OCI-LY1 (cell line): ENCODE measurements at regions not wholly inside any gene's neighbourhood (a gene's known extent, or its start where the extent isn't known, plus 50 kb on each side); places are given as distances from the start of the nearest gene placed in this dataset.
"Not testable (repeated sequence)": the region's sequence is repeated elsewhere in the genome, so short reads cannot be mapped to it uniquely, and the experiment has no call there.

Experiments used
- EZH2 ChIP-seq: fragments of 200-600 bp; sonication (generic), shearing (Covaris generic); IDR thresholded peaks from 2 replicates; pipeline ENCODE4 v1.8.0; 2017; ENCODE audit warnings: borderline replicate concordance, mixed run types, mild to moderate bottlenecking, antibody characterized with exemption, low read length, moderate library complexity, mixed read lengths
- TF ChIP-seq, protein P1 (sequence below): fragments of 200-600 bp; sonication (generic), shearing (Covaris generic); IDR thresholded peaks from 2 replicates; pipeline ENCODE4 v1.5.1; 2017; ENCODE audit warnings: mild to moderate bottlenecking, antibody characterized with exemption, low read length, moderate library complexity, mixed read lengths

DNA sequence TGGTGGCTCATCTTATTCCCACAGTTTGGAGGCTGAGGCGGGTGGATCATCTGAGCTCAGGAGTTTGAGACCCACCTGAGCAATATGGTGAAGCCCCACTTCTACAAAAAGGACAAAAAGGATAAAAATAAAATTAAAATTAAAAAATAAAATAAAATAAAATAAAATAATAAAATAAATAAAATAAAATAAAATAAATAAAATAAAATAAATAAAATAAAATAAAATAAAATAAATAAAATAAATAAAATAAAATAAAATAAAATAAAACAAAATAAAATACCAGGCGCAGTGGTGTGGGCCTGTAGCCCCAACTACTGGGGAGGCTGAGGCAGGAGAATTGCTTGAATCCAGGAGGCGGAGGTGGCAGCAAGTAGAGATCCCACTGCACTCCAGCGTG, 1307.3 kb downstream of the PCDH9 start:
- TF ChIP-seq, protein P1, sequence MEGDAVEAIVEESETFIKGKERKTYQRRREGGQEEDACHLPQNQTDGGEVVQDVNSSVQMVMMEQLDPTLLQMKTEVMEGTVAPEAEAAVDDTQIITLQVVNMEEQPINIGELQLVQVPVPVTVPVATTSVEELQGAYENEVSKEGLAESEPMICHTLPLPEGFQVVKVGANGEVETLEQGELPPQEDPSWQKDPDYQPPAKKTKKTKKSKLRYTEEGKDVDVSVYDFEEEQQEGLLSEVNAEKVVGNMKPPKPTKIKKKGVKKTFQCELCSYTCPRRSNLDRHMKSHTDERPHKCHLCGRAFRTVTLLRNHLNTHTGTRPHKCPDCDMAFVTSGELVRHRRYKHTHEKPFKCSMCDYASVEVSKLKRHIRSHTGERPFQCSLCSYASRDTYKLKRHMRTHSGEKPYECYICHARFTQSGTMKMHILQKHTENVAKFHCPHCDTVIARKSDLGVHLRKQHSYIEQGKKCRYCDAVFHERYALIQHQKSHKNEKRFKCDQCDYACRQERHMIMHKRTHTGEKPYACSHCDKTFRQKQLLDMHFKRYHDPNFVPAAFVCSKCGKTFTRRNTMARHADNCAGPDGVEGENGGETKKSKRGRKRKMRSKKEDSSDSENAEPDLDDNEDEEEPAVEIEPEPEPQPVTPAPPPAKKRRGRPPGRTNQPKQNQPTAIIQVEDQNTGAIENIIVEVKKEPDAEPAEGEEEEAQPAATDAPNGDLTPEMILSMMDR: not testable (repeated sequence)
- not testable (repeated sequence) for TF ChIP-seq EZH2
